Panc1 (cell line): ENCODE measurements at regions not wholly inside any gene's neighbourhood (a gene's known extent, or its start where the extent isn't known, plus 50 kb on each side); places are given as distances from the start of the nearest gene placed in this dataset.

Source experiments
- ATAC-seq: fragments of 200-7000 bp; cut with Tn5 transposase; 2 replicates; pipeline ENCODE4 v1.9.1; 2020; ENCODE audit warnings: mild to moderate bottlenecking, moderate library complexity
- BruUV-seq: library from RNA; stranded (reverse); fragments of 400-500 nt; replicated peaks from 2 replicates; lab custom pipeline; 2021; lab: Mats Ljungman, UMichigan
- CTCF ChIA-PET: fragments of 300-600 bp; sonication (Branson Sonifier 250); formaldehyde crosslinking; loops from one replicate; lab custom pipeline; 2022; ENCODE audit warnings: antibody characterized with exemption; lab: Charles Lee
- POLR2A ChIA-PET: fragments of 300-600 bp; sonication (Branson Sonifier 250); formaldehyde crosslinking; loops from one replicate; lab custom pipeline; 2022; ENCODE audit warnings: antibody characterized with exemption; lab: Charles Lee
- DNase-seq: peaks from one replicate; pipeline ENCODE4 v3.0.0-alpha.2; 2010; ENCODE audit warnings: low read depth, low spot score
- H3K27ac ChIP-seq: 2 replicates; pipeline ENCODE4 v1.5.1; 2011; ENCODE audit warnings: mild to moderate bottlenecking, low read length, inconsistent platforms
- H3K27me3 ChIP-seq: fragments of 200-500 bp; sonication (Bioruptor generic); 2 replicates; pipeline ENCODE4 v1.6.0; 2014; ENCODE audit warnings: low read length, inconsistent platforms; ENCODE audit not compliant: control insufficient read depth, insufficient read depth
- H3K36me3 ChIP-seq: fragments of 200-500 bp; sonication (Bioruptor generic); 2 replicates; pipeline ENCODE4 v1.5.1; 2014; ENCODE audit warnings: inconsistent platforms, mild to moderate bottlenecking, low read length, moderate library complexity; ENCODE audit not compliant: control insufficient read depth, insufficient read depth
- H3K4me1 ChIP-seq: 2 replicates; pipeline ENCODE4 v1.5.1; 2011; ENCODE audit warnings: inconsistent platforms, mild to moderate bottlenecking, low read length, moderate library complexity; ENCODE audit not compliant: control insufficient read depth, insufficient read depth
- H3K4me3 ChIP-seq, 2 experiments: 2 replicates each; pipeline ENCODE4 v1.5.1; 2011 to 2012; ENCODE audit warnings: low read depth in 2 of 2, low read length in 2 of 2, mild to moderate bottlenecking in 2 of 2, inconsistent platforms in 1 of 2, moderate library complexity in 1 of 2
- H3K9me3 ChIP-seq: fragments of 200-500 bp; sonication (Bioruptor generic); 2 replicates; pipeline ENCODE4 v1.5.1; 2014; ENCODE audit warnings: low read depth, mild to moderate bottlenecking, inconsistent platforms, low read length, moderate library complexity; ENCODE audit not compliant: control insufficient read depth, insufficient read depth
- CTCF ChIP-seq: fragments of 450-650 bp; IDR thresholded peaks from 2 replicates; pipeline ENCODE4 v1.5.1; 2017; ENCODE audit warnings: mild to moderate bottlenecking
- POLR2AphosphoS5 ChIP-seq: IDR thresholded peaks from 2 replicates; pipeline ENCODE4 v1.6.1; 2012; ENCODE audit warnings: mild to moderate bottlenecking, low read depth, low read length, moderate library complexity
- REST ChIP-seq, 2 experiments: IDR thresholded peaks; 2 replicates each; pipeline ENCODE4 v1.6.1; 2011 to 2012; ENCODE audit warnings: low read depth in 2 of 2, control low read depth in 1 of 2, low read length in 1 of 2, mild to moderate bottlenecking in 1 of 2, moderate library complexity in 1 of 2; ENCODE audit not compliant: insufficient read depth in 1 of 2
- SIN3A ChIP-seq: IDR thresholded peaks from 2 replicates; pipeline ENCODE4 v1.6.1; 2012; ENCODE audit warnings: low read depth, mild to moderate bottlenecking, low read length, moderate library complexity, borderline replicate concordance; ENCODE audit not compliant: insufficient read depth
- TCF7L2 ChIP-seq: IDR thresholded peaks from 2 replicates; pipeline ENCODE4 v1.6.1; 2011; ENCODE audit warnings: mild to moderate bottlenecking, low read depth, low read length, inconsistent platforms
- in situ Hi-C: cut with HindIII; loops from 2 replicates; pipeline ENCODE4 v1.10.0; 2016; ENCODE audit warnings: low sequenced_read_pairs, low pct_unique_long_range_greater_than_20kb
- intact Hi-C: fragments of 100-400 bp; cut with micrococcal nuclease; formaldehyde crosslinking; loops from one replicate; pipeline ENCODE4 v1.10.0; 2022; ENCODE audit not compliant: unreplicated experiment

GRCh38 chr15:91635641-91636040, 217.9 kb upstream of the SLCO3A1 start:
- Histone ChIP-seq H3K27ac (no peak overlapping the region), H3K4me3 (no peak overlapping the region), H3K36me3 (no peaks in the 10 kb centered on the region), H3K4me1 (no peaks in the 10 kb centered on the region), H3K27me3 (no peaks in the 10 kb centered on the region), H3K9me3 (no peaks in the 10 kb centered on the region; the same call in 1 of the 2 replicates)
- BruUV-seq = no TSS peak
- DNase-seq (no peak), ATAC-seq (no peak)
- ChIA-PET CTCF (no interaction called here), POLR2A (no interaction called here)
- intact Hi-C loops (no loop called here), in situ Hi-C loops (no loop called here)
- TF ChIP-seq TCF7L2 (no peak), CTCF (no peak), SIN3A (no peak), POLR2AphosphoS5 (no peak)

GRCh38 chr15:91649016-91649415, 204.5 kb upstream of the SLCO3A1 start:
- POLR2A ChIA-PET = no interaction called here
- no peak overlapping the region for H3K4me3 ChIP-seq
- H3K27ac ChIP-seq = no peak overlapping the region
- BruUV-seq = no TSS peak
- intact Hi-C loops (no loop called here), in situ Hi-C loops (no loop called here)
- CTCF ChIA-PET = no interaction called here
- no peaks in the 10 kb centered on the region for H3K9me3 ChIP-seq
- ATAC-seq = no peak
- no peaks in the 10 kb centered on the region for H3K4me1 ChIP-seq
- H3K27me3 ChIP-seq = no peaks in the 10 kb centered on the region
- no peaks in the 10 kb centered on the region for H3K36me3 ChIP-seq
- DNase-seq = no peak
- TF ChIP-seq POLR2AphosphoS5 = no peak
- TF ChIP-seq TCF7L2 = no peak
- no peak for TF ChIP-seq SIN3A
- TF ChIP-seq CTCF = no peak
- no peak for TF ChIP-seq REST (IDR thresholded peaks at IDR 0.05; ENCODE audit: insufficient read depth in 1 of 2, low read depth in 2 of 2, low read length in 1 of 2)
